GM12892 (cell line): ENCODE measurements at regions not wholly inside any gene's neighbourhood (a gene's known extent, or its start where the extent isn't known, plus 50 kb on each side); places are given as distances from the start of the nearest gene placed in this dataset.

Experiments
- POLR2A ChIP-seq: IDR thresholded peaks from 2 replicates; pipeline ENCODE4 v1.6.1; 2011; ENCODE audit warnings: low read depth, low read length, control low read depth
- POLR2AphosphoS5 ChIP-seq: IDR thresholded peaks from 2 replicates; pipeline ENCODE4 v1.6.1; 2011; ENCODE audit warnings: low read depth, low read length, control low read depth
- TAF1 ChIP-seq: IDR thresholded peaks from 2 replicates; pipeline ENCODE4 v1.6.1; 2011; ENCODE audit warnings: low read depth, mild to moderate bottlenecking, control low read depth, low read length, borderline replicate concordance

DNA sequence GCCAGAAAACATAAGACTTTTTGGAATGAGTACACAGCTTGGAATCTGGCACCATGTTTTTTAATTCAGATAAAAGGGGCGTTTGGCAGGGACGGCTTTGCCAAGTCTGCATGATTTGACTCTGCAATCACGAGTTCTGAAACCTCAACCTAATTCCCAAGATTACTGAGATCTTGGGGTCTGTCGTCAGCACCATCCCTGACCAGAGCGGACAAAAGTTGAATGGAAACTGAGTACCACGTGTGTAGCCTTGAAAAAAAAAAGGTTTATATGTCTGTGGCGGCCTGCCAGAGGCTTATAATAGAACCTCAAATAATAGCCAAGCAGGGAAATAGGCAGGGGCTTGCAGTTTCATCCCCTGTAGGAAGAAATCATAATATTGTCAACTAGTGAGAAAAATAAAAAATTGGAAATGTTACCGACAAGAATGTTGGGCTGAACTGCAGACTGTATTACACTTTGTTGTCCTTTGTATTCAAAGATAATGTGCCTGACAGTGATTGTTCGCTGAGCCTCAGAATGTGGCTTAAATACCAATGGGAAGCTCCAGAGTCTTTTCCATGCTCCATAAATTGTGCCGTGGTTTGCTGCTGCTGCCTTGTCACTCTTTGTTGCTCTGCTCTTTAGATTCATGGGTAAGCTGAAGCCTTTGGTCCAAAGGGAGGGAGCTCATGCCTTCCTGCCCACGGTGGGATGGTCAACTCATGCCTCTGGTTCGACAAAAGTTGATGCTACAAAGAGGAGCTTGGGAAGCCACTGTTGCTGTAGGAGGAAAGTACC is 118.8 kb upstream of the ARID1B start:
- TF ChIP-seq TAF1 (no peak), POLR2A (no peak), POLR2AphosphoS5 (no peak)
